AG10803 (cell line): ENCODE measurements at regions not wholly inside any gene's neighbourhood (a gene's known extent, or its start where the extent isn't known, plus 50 kb on each side); places are given as distances from the start of the nearest gene placed in this dataset.
"Not testable (repeated sequence)": the region's sequence is repeated elsewhere in the genome, so short reads cannot be mapped to it uniquely, and the experiment has no call there.

Experiments
- DNase-seq: peaks from one replicate; pipeline ENCODE4 v3.0.0; 2010; ENCODE audit warnings: low read depth
- H3K4me3 ChIP-seq: 2 replicates; pipeline ENCODE4 v1.5.1; 2011; ENCODE audit warnings: mild to moderate bottlenecking, low read length, control low read depth
- CTCF ChIP-seq: conservative IDR thresholded peaks from 2 replicates; pipeline ENCODE4 v1.5.1; 2011; ENCODE audit warnings: mild to moderate bottlenecking, low read length, control low read depth, inconsistent platforms

GRCh38 chr4:79563219-79563618 lies 155.2 kb upstream of the GK2 start:
- H3K4me3 ChIP-seq, result no peak overlapping the region
- TF ChIP-seq CTCF, result no peak
- DNase-seq, result no peak

- no peak for TF ChIP-seq CTCF
These were observed 153.7 kb upstream of the GK2 start for GRCh38 chr4:79561751-79562150.

GRCh38 chr4:79559398-79559797 lies 151.4 kb upstream of the GK2 start:
- not testable (repeated sequence) for DNase-seq, H3K4me3 ChIP-seq

More at GRCh38 chr4:79561751-79562150, 153.7 kb upstream of the GK2 start:
- no peak for DNase-seq
- no peak overlapping the region for H3K4me3 ChIP-seq

- no peak for DNase-seq
- TF ChIP-seq CTCF, result no peak
- H3K4me3 ChIP-seq, result no peak overlapping the region
These were observed 144.3 kb upstream of the GK2 start for GRCh38 chr4:79552311-79552710.

GRCh38 chr4:79551555-79551954 lies 143.5 kb upstream of the GK2 start:
- TF ChIP-seq CTCF, result no peak
- no peak for DNase-seq
- H3K4me3 ChIP-seq, result no peak overlapping the region

- no peak overlapping the region for H3K4me3 ChIP-seq
- DNase-seq, result no peak
- no peak for TF ChIP-seq CTCF
These were observed 139.8 kb upstream of the GK2 start for GRCh38 chr4:79547851-79548250.

GRCh38 chr4:79545292-79545691 lies 137.3 kb upstream of the GK2 start:
- not testable (repeated sequence) for DNase-seq, H3K4me3 ChIP-seq

- no peak overlapping the region for H3K4me3 ChIP-seq
- DNase-seq, result no peak
- no peak for TF ChIP-seq CTCF
These were observed 132.1 kb upstream of the GK2 start for GRCh38 chr4:79540143-79540542.
